VCaP (cell line): ENCODE measurements at regions not wholly inside any gene's neighbourhood (a gene's known extent, or its start where the extent isn't known, plus 50 kb on each side); places are given as distances from the start of the nearest gene placed in this dataset.

Source experiments
- H3K27ac ChIP-seq: fragments of 450-650 bp; 2 replicates; pipeline ENCODE4 v1.5.1; 2017
- CTCF ChIP-seq: fragments of 450-650 bp; conservative IDR thresholded peaks from 2 replicates; pipeline ENCODE4 v1.5.1; 2017; ENCODE audit warnings: mild to moderate bottlenecking, moderate library complexity

- no peak for TF ChIP-seq CTCF
Observed at GRCh38 chr3:89624494-89624893, 517.1 kb downstream of the EPHA3 start.

GRCh38 chr3:89625945-89626344 lies 518.5 kb downstream of the EPHA3 start:
- TF ChIP-seq CTCF: no peak
- no peak overlapping the region for H3K27ac ChIP-seq

More at GRCh38 chr3:89624494-89624893, 517.1 kb downstream of the EPHA3 start:
- H3K27ac ChIP-seq: no peak overlapping the region

- no peak overlapping the region for H3K27ac ChIP-seq
- no peak for TF ChIP-seq CTCF
Observed at GRCh38 chr3:89628856-89629670, 521.6 kb downstream of the EPHA3 start.

- TF ChIP-seq CTCF: no peak
- H3K27ac ChIP-seq: no peak overlapping the region
Observed at GRCh38 chr3:89635137-89635536, 527.7 kb downstream of the EPHA3 start.

- TF ChIP-seq CTCF: no peak
- no peak overlapping the region for H3K27ac ChIP-seq
Observed at GRCh38 chr3:89644716-89645115, 537.3 kb downstream of the EPHA3 start.

GRCh38 chr3:89649431-89649830 lies 542.0 kb downstream of the EPHA3 start:
- TF ChIP-seq CTCF: no peak
- no peak overlapping the region for H3K27ac ChIP-seq

- no peak overlapping the region for H3K27ac ChIP-seq
- no peak for TF ChIP-seq CTCF
Observed at GRCh38 chr3:89654031-89654430, 546.6 kb downstream of the EPHA3 start.
